ENCODE measurements at regions not wholly inside any gene's neighbourhood (a gene's known extent, or its start where the extent isn't known, plus 50 kb on each side); places are given as distances from the start of the nearest gene placed in this dataset.
"Not testable (repeated sequence)": the region's sequence is repeated elsewhere in the genome, so short reads cannot be mapped to it uniquely, and the experiment has no call there.

DNA sequence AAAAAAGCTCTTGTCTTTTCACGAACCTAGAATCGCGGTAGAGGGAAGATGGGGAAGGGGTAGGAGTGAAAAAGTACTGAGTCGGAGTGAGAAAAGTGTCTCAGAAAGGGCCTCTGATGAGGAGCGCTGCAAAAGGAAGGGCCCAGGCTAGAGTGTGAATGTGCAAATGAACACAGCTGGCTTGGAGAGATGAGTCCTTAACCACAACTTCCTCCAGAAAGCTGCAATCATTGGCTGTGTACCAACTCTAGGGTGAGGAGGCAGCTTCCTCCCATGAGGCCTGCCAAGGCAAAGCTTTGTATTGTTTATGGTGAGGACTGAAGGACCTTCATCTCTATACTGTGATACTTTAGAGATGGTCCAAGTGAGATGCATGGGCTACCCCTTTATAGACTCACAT is 566.9 kb upstream of the ANO5 start:
- intact Hi-C loops (cut with DNase I): no loop called here
- ATAC-seq: peak; percentile 65
- DNase-seq (ENCODE audit: low spot score): no peak

DNA sequence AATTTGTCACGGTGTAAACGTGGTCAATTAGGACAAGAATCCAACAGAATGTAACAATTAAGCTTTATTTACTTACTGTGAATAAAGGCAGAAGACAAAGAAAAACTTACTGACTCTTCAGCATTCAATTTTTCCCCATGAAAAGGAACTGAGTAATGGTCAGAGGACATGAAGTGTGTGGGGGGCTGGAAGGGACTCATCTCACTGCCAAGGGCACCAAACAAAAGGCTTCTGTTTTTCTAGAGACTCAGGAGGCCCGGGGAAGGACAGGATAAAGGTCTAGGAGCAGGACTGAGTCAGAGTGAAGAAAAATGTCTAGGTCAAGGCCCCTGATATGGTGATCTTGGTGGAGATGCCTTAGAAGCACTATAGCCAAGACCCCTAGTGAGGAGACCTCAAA is 564.2 kb upstream of the ANO5 start:
- no peak for ATAC-seq
- no peak for DNase-seq (ENCODE audit: low spot score)
- intact Hi-C loops (cut with DNase I): no loop called here

DNA sequence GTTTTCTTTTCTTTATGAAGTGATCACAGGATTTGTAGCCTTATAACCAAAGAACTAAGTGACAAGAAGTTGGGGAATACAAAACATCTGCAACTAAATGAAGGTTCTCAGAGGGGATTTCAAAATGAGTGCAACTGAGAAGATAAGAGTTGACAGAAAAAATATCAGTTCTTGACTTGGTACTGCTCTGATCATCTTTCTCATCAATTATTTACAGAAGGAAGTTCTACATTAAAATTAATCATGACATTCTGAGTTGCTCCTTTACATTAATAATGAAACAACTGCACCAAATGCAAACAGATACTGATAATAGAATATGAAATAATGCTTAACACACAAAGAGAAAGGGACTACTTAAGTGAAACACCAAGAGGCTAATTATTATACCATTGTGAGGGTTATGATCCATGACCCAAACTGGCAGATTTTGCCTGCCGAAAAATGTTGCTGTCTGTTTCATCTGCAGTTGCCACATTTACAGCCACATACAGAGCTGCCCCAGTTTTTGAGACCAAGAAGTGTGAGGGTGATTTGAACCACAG is 561.9 kb upstream of the ANO5 start:
- ATAC-seq: no peak
- DNase-seq (ENCODE audit: low spot score): no peak
- intact Hi-C loops (cut with DNase I): no loop called here

DNA sequence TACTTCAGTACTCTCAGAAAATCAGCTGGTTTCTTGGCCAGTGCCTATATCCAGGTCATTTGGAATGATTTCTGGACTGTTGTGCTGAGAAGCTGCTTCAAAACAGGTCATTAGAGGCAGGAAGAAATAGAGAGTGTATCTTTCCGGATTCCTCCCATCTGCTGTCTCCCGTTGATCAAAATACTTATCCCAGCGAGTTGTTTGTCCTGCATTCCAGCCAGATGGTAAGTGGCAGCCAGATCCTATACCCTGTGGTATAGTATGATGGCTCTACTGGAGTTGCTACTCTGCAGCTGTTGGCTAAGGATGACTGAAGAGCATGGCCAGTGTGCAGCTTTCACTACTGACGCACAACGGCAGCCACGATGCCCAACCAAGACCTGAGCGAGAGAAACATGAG is 560.9 kb upstream of the ANO5 start:
- intact Hi-C loops (cut with DNase I): no loop called here
- DNase-seq (ENCODE audit: low spot score) (no peak), ATAC-seq (no peak)

DNA sequence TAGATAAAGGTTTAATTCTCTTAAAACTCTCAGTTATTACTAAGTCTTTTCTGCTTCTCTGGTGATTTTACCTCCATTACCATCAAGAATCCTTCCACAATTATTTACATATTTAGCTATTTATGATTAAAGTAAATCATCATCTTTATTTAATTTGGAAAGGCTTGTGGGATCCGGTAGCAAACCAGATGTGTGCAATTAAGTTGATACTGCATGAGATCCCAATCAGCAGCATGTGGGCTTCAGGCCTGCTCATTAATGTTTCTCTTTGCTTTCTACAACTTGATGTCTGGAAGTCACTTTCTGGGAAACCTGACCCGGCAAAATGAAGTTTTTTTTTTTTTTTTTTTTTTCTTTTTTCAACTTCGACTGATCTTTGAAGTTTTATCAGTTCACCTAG is 558.4 kb upstream of the ANO5 start:
- ATAC-seq: no peak
- intact Hi-C loops (cut with DNase I): no loop called here
- no peak for DNase-seq (ENCODE audit: low spot score)

DNA sequence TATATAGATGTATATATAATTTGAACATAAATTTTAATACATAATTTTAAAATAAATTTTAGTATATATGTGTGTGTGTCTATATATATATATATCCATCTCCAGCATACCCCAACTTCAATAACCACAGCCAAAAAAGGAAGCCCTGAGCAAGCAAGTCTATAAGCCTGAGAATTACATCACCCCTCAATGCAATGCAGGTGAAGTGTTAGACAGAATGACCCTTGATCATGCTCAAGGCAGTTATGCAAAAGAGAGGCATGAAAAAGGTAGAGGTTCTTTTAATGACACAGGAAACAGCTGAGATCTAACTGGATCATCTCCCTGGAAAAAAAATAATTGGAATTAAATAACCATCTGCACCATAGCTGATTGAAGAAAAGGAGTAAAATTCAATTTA is 557.9 kb upstream of the ANO5 start:
- ATAC-seq (no peak), DNase-seq (ENCODE audit: low spot score) (no peak)
- intact Hi-C loops (cut with DNase I): no loop called here

DNA sequence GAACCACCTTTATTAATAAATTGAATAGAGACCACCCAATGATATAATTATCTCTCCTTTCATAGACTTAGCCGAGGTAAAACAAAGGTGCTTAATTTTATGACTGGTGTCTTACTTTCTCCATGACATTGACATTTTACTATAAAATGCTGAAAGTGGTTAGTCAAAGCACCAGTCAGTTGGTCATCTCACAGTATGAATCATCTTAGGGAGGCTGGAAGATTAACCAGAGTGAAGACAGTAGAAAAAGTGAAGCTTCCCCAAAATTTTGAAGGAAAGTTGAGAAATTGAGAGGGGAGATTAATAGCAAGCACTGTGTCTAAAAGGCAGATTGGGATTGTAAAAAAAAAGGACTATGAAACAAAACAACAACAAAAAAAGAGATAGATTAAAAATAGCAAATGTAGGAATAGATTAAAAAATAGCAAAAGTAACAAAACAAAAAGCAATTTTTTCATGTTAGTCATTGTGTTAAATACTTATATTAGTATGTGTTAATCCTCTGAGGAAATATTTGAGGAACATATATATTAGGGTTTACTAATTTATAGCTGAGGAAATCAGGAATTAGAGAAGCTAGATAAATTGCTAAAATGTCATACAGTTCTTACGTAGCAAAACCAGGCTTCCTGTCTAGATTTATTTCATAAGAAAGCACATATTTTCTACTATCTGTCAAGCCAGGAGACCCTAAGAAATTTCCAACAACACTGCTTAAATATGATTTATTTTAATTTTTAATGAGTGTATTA is 557.3 kb upstream of the ANO5 start:
- ATAC-seq: no peak
- intact Hi-C loops (cut with DNase I): no loop called here
- DNase-seq (ENCODE audit: low spot score): no peak

DNA sequence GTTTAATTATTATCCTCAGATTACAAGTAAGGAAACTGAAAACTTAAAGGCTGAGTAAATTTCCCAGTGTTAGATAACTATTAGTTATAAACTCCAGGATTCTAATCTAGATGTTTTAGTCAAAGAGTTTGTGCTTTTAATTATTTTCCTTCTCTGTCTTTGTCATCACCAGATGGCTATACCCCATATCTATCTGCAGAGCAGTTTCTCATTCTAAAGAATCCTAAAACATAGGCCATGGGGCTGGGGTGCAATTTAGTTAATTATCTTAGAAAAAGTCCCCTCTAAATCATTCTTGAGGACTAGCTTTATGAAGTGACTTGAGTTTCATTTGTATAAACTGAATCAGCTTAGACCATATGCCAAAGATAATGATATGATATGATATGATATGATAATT is 556.3 kb upstream of the ANO5 start:
- ATAC-seq (no peak), DNase-seq (ENCODE audit: low spot score) (no peak)
- intact Hi-C loops (cut with DNase I): no loop called here

DNA sequence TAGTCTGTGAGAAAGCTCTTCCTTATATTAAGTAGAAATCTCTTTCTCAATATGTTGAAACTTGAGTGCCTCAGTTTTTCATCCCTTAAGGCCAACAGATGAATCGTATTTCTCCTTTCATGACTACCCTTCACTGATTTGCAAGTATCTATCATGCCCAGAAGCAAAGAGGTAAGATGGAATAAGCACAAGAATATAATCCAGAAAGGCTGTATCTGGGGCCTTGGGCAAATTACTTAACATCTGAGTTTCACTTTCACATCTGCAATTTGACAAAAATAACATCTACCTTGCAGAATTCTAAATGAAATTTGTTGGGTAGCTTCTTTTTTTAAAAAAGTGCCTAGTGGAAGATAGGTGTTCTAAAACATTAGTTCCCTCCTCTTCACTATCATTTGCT is 552.4 kb upstream of the ANO5 start:
- intact Hi-C loops (cut with DNase I): no loop called here
- DNase-seq (ENCODE audit: low spot score) (no peak), ATAC-seq (no peak)

DNA sequence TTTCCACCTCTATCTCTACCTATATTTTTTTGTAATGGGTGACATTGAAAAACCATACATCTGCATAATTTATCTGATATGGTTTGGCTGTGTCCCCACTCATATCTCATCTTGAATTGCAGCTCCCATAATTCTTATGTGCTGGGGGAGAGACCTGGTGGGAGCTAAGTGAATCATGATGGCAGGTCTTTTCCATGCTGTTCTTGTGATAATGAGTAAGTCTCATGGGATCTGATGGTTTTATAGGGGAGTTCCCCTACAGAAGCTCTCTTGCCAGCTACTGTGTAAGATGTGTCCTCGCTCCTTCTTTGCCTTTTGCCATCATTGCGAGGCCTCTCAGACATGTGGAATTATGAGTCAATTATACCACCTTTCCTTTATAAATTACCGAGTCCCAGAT is 551.0 kb upstream of the ANO5 start:
- DNase-seq (ENCODE audit: low spot score) (no peak), ATAC-seq (no peak)
- intact Hi-C loops (cut with DNase I): no loop called here

DNA sequence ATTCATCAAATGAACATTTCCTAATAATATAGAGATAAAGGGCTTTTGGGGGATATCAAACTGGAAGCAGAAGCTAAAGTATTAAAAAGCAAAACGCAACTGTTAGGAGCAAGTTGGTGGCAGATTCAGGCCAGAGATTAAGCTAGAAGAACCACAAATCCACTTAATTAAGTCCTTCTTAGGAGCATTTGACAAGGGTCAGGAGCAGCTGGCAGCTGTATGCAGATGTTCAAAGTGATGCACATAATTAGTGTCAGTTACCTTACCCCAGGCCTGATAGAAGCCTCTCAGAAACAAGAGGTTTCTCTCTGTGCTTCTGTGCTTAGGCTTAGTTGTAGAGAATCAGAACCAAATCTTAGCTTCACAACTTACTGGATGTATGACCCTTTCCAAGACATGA is 546.5 kb upstream of the ANO5 start:
- ATAC-seq (no peak), DNase-seq (ENCODE audit: low spot score) (no peak)
- intact Hi-C loops (cut with DNase I): no loop called here

DNA sequence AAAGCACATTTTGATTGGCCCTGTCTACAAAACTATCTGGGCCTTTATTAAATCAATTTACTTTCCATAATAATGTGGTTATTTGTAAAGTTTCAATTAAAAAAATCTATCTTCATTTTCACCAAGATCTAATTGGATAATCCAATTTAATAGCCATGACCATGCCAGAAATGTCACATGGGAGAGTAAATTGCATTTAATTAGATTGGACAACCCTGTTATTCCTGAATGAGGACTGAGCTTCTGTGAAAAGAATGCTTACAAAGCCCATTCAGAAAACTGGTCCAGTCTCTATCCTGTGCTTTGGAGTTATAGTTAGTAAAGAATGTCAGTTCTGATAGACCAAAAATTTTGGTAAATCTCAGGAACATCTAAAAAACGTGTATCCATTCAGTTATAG is 541.9 kb upstream of the ANO5 start:
- ATAC-seq (no peak), DNase-seq (ENCODE audit: low spot score) (no peak)
- intact Hi-C loops (cut with DNase I): no loop called here

DNA sequence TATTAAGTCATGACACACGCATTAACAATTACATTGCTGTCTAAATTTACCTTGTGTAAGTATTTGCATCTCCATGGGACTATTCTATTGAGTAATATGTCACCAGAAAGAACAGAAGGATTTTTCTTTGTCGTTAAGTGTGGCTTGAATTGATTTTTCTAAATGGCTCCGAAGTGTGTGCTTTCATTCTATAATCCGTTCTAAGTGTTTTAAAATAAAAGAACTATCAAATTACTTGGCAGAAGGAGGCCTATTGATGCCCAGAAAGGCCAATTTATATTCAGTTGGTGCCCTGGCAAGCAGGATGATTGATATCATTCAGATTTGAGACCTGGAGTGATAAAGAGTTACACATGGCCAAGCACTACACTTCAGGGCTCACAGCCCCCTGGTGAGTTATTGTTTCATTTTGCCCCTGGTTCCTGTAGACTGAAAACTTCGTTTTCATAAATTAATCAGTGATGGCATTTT is 538.9 kb upstream of the ANO5 start:
- ATAC-seq (no peak), DNase-seq (ENCODE audit: low spot score) (no peak)
- intact Hi-C loops (cut with DNase I): no loop called here

DNA sequence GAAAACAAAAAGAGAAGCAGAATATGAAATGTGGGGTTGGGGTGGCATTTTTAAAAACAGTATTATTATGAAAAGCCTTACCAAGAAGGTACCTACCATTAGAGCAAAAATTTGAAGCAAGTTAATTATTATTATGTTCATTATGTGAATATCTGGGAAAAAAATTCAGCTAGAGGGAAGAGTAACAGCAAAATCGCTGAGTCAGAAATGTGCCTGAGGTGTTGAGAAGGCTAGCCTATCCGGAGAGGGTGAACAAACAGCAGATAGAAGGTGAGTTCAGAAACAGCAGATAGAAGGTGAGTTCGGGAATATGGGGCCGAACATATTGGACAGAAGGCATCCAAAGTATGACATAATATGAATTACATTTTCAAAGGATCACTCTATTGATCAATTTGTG is 536.8 kb upstream of the ANO5 start:
- intact Hi-C loops (cut with DNase I): no loop called here
- no peak for ATAC-seq
- DNase-seq (ENCODE audit: low spot score): no peak

DNA sequence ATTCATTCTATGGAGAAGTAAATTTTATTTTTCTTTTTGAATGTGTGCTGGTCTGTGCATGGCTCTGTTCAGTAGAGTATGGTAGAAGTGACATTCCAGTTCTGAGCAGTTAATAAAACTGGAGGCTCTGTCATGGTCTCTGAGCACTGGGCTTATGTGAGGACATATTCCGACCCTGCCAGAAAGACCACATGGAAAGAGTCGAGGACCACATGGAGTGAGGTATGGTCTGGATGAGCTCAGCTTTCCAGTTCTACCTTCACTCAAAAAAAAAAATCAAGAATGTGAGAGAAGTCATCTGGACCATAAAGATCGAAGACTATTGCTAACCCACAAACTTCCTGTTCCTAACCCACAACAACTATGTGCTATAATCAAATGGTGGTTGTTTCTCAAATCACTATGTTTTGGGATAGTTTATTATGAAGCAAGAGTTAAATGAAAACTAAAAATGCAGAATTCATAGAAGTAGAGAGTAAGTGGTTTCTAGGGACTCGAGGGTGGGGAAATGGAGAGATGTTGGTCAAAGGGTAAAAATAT is 534.2 kb upstream of the ANO5 start:
- DNase-seq (ENCODE audit: low spot score) (no peak), ATAC-seq (no peak)
- intact Hi-C loops (cut with DNase I): no loop called here

DNA sequence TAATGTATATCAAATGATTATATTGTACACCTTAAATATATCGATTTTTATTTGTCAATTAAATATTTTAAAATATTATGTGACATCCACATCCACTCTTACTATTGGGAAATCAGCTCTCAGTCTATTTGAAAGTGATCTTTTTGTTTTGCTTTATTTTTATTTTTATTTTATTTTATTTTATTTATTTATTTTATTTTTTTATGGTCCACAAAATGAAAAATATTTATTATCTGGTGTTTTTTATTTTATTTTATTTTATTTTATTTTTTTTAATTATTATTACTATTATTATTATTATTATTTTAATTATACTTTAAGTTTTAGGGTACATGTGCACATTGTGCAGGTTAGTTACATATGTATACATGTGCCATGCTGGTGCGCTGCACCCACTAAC is 533.5 kb upstream of the ANO5 start:
- ATAC-seq; intact Hi-C loops (cut with DNase I); DNase-seq (ENCODE audit: low spot score): not testable (repeated sequence)

DNA sequence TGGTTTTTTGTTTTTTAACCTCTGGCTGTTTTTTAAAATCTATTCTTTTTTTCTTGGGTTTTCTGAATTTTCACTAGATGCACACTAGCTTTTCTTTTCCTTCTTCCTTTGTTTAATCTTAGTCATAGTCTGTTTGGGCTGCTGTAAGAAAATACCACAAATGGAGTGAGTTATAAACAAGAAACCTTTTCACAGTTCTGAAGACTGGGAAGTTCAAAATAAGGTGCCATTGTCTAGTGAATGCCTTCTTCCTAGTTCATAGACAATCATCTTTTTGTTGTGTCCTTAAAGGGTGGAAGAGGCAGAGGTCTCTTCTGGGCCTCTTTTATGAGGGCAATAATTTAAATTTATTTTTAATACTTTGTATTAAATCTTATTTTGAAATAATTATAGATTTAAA is 532.9 kb upstream of the ANO5 start:
- intact Hi-C loops (cut with DNase I): no loop called here
- no peak for DNase-seq (ENCODE audit: low spot score)
- ATAC-seq: no peak

DNA sequence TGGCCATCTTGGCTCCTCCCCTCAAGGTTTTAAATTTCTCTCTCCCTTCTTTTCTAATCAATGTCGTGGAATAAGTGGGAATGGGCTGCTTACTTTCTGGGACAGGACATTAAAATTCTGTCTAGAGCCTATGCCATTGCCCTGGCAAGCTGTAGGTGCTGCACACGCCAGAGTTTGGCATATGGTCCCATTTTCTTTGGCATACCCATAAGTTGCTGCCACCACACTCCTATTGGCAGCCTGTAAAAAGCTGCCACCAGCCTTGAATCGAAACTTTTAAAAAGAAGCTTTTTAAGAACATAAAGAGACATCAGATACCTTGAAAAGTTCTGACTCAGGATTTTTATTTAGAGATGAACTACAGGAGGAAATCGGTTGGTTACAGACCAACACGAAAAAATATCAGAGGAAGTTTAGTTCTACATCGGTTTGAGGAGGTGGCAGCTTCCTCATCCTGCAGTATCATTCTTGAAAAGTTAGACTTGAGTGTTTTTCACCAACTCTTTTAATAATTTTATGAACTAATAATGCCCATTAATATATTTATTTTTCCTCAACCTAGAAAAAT is 517.8 kb upstream of the ANO5 start:
- intact Hi-C loops (cut with DNase I): no loop called here
- no peak for DNase-seq (ENCODE audit: low spot score)
- ATAC-seq: no peak

DNA sequence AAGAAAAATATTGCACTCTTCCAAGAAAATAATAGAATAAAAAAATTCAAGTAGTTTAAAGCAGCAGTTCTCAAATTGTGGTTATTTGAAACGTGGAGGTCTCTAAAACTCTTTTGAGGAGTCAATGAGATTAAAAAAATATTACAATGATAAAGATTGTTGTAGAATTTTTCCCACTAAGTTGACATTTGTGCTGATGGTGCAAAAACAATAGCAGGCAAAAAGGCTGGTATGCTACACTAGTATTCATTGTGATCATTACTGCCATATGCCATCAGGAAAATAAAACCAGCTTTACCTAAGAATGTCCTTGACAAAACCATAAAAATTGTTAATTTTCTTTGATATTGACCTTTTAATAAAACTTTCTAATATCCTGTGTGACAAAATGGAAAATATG is 505.2 kb upstream of the ANO5 start:
- intact Hi-C loops (cut with DNase I): no loop called here

DNA sequence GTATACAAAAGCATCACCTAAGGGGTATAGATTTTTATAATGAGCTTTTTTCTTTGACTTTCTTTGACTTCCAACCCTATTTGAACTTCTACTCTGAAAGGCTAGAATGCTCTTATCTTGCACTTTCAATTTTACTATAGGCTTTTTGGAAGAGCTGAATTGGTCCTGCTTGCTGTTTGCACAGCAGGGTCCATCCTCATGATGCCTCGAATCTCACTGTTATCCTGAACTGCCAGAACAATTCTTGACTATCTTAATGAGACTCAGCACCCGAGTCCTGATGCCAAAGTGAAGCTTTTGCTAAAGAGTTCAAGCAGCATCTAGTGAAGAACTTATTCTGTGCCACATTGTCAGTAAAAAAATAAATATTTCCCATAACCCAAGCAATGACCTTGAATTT is 488.3 kb upstream of the ANO5 start:
- intact Hi-C loops (cut with DNase I): no loop called here
- DNase-seq (ENCODE audit: low spot score) (no peak), ATAC-seq (no peak)

More for the DNA sequence above, 505.2 kb upstream of the ANO5 start:
- ATAC-seq (no peak), DNase-seq (ENCODE audit: low spot score) (no peak)
